Ascending aorta (tissue), 2 donors: ENCODE measurements at regions not wholly inside any gene's neighbourhood (a gene's known extent, or its start where the extent isn't known, plus 50 kb on each side); places are given as distances from the start of the nearest gene placed in this dataset.

ENCODE experiments used
- DNase-seq, 2 donors: peaks; one replicate each; pipeline ENCODE4 v3.0.0-alpha.2; 2019; ENCODE audit warnings: low spot score in 2 of 2
- H3K27ac ChIP-seq, 2 donors: fragments of 200-600 bp; sonication (generic); one replicate each; pipeline ENCODE4 v1.5.1; 2016 to 2017; ENCODE audit warnings: mild to moderate bottlenecking in 1 of 2
- H3K27me3 ChIP-seq: fragments of 200-600 bp; sonication (generic); one replicate; pipeline ENCODE4 v1.5.1; 2017
- H3K36me3 ChIP-seq, 2 donors: fragments of 200-600 bp; sonication (generic); one replicate each; pipeline ENCODE4 v1.5.1; 2016
- H3K4me1 ChIP-seq, 2 donors: fragments of 200-600 bp; sonication (generic); one replicate each; pipeline ENCODE4 v1.5.1; 2016 to 2017; ENCODE audit warnings: mild to moderate bottlenecking in 1 of 2
- H3K4me3 ChIP-seq, 2 donors: fragments of 200-600 bp; sonication (generic); one replicate each; pipeline ENCODE4 v1.5.1; 2016 to 2017; ENCODE audit warnings: mild to moderate bottlenecking in 1 of 2
- H3K9me3 ChIP-seq, 2 donors: fragments of 200-600 bp; sonication (generic); one replicate each; pipeline ENCODE4 v1.5.1; 2016
- intact Hi-C: fragments of 100-400 bp; cut with DNase I; formaldehyde crosslinking; loops from one replicate; pipeline ENCODE4 v1.15.1; 2023
- TF ChIP-seq, protein P1 (sequence below), 3 experiments: fragments of 200-600 bp in 2 of 3; fragments of 450-650 bp in 1 of 3; sonication (generic) in 2 of 3; IDR thresholded peaks; one replicate each; pipeline ENCODE4 v1.5.1; 2016 to 2019; ENCODE audit warnings: antibody characterized with exemption in 3 of 3, mild to moderate bottlenecking in 1 of 3, moderate library complexity in 1 of 3

GRCh38 chr4:164617426-164617825 lies 136.5 kb upstream of the SMIM31 start:
- no peaks in the 10 kb centered on the region for H3K36me3 ChIP-seq
- no peaks in the 10 kb centered on the region for H3K27me3 ChIP-seq
- H3K9me3 ChIP-seq: no peaks in the 10 kb centered on the region
- H3K27ac ChIP-seq: no peak overlapping the region
- H3K4me1 ChIP-seq: no peaks in the 10 kb centered on the region
- TF ChIP-seq, protein P1, sequence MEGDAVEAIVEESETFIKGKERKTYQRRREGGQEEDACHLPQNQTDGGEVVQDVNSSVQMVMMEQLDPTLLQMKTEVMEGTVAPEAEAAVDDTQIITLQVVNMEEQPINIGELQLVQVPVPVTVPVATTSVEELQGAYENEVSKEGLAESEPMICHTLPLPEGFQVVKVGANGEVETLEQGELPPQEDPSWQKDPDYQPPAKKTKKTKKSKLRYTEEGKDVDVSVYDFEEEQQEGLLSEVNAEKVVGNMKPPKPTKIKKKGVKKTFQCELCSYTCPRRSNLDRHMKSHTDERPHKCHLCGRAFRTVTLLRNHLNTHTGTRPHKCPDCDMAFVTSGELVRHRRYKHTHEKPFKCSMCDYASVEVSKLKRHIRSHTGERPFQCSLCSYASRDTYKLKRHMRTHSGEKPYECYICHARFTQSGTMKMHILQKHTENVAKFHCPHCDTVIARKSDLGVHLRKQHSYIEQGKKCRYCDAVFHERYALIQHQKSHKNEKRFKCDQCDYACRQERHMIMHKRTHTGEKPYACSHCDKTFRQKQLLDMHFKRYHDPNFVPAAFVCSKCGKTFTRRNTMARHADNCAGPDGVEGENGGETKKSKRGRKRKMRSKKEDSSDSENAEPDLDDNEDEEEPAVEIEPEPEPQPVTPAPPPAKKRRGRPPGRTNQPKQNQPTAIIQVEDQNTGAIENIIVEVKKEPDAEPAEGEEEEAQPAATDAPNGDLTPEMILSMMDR (IDR thresholded peaks at IDR 0.05): no peak
- no peak overlapping the region for H3K4me3 ChIP-seq
- intact Hi-C loops: no loop called here
- DNase-seq: no peak

DNA sequence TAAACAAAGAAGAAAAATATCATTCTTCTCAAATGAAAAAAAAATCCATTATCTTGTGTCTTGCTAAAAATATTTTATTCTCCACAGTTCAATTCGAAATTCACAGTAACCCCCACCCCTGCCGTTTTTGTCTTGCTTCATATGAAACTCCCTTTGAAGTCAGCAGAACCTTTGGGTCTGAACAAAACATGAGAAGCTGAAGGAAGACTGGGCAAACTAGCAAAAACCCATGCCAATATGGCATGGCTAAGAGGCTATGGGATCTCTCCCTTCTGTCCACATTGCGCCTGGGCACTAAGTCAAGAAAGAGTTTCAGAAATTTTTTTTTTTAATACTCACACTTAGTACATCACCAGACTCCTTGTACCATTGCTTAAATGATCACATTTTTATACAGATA lies 136.0 kb upstream of the SMIM31 start:
- H3K27ac ChIP-seq: no peak overlapping the region
- no peaks in the 10 kb centered on the region for H3K4me1 ChIP-seq
- H3K27me3 ChIP-seq: no peaks in the 10 kb centered on the region
- DNase-seq: no peak
- TF ChIP-seq, protein P1 (IDR thresholded peaks at IDR 0.05): no peak
- intact Hi-C loops: no loop called here
- H3K4me3 ChIP-seq: no peak overlapping the region
- H3K9me3 ChIP-seq: no peaks in the 10 kb centered on the region
- no peaks in the 10 kb centered on the region for H3K36me3 ChIP-seq

GRCh38 chr4:164621886-164622521 lies 131.9 kb upstream of the SMIM31 start:
- Histone ChIP-seq H3K4me1 (no peaks in the 10 kb centered on the region), H3K9me3 (peaks cover 0 to 4% of the 10 kb centered on the region in 2 donors), H3K4me3 (no peak overlapping the region), H3K36me3 (no peaks in the 10 kb centered on the region), H3K27ac (no peak overlapping the region), H3K27me3 (no peaks in the 10 kb centered on the region)
- no peak for DNase-seq
- intact Hi-C loops: no loop called here
- TF ChIP-seq, protein P1 (IDR thresholded peaks at IDR 0.05): no peak

GRCh38 chr4:164623099-164623498 lies 130.8 kb upstream of the SMIM31 start:
- intact Hi-C loops: no loop called here
- DNase-seq: no peak
- no peaks in the 10 kb centered on the region for H3K36me3 ChIP-seq
- H3K9me3 ChIP-seq: peaks cover 0 to 4% of the 10 kb centered on the region in 2 donors
- TF ChIP-seq, protein P1 (IDR thresholded peaks at IDR 0.05): no peak
- no peak overlapping the region for H3K4me3 ChIP-seq
- H3K27ac ChIP-seq: no peak overlapping the region
- H3K4me1 ChIP-seq: no peaks in the 10 kb centered on the region
- no peaks in the 10 kb centered on the region for H3K27me3 ChIP-seq

DNA sequence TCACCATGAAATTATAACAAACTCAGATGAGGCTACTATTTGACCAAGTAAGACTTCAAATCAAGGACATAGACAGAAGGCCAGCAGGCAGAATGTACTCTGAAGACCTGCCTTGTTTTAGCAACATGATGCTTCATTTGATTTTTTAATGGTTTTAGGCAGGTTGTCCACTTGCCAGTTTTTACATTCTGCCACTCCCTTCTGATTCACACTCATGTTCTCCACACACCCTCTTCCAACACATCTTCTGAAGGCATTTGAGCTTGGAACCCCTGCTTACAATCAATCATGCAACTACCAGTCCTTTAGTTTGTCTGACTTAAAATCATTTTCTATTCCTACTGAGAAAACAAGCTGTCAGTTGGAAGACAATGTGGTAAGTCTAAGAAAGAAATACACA lies 114.9 kb upstream of the SMIM31 start:
- Histone ChIP-seq H3K36me3 (no peaks in the 10 kb centered on the region), H3K9me3 (no peaks in the 10 kb centered on the region), H3K27me3 (no peaks in the 10 kb centered on the region), H3K4me3 (no peak overlapping the region), H3K4me1 (no peaks in the 10 kb centered on the region), H3K27ac (no peak overlapping the region)
- TF ChIP-seq, protein P1 (IDR thresholded peaks at IDR 0.05): no peak
- no peak for DNase-seq
- intact Hi-C loops: no loop called here
